GM12878 (cell line): ENCODE measurements at regions not wholly inside any gene's neighbourhood (a gene's known extent, or its start where the extent isn't known, plus 50 kb on each side); places are given as distances from the start of the nearest gene placed in this dataset.

Experiments used
- ATAC-seq: fragments of 200-7000 bp; cut with Tn5 transposase; 3 replicates; pipeline ENCODE4 v1.9.1; 2020; ENCODE audit warnings: mild to moderate bottlenecking, moderate library complexity
- BruUV-seq: library from RNA; stranded (reverse); fragments of 400-500 nt; replicated peaks from 2 replicates; lab custom pipeline; 2021; lab: Mats Ljungman, UMichigan
- CTCF ChIA-PET: fragments of 300-600 bp; sonication (Branson Sonifier 250); formaldehyde crosslinking; extraction: SDS; loops from one replicate; lab custom pipeline; 2021; ENCODE audit warnings: inconsistent platforms; lab: Yijun Ruan, JAX
- POLR2A ChIA-PET: fragments of 350-600 bp; formaldehyde crosslinking; extraction: SDS; loops from one replicate; lab custom pipeline; 2021; ENCODE audit warnings: inconsistent platforms; lab: Charles Lee
- RAD21 ChIA-PET: fragments of 300-600 bp; sonication (Branson Sonifier 250); formaldehyde crosslinking; loops from one replicate; lab custom pipeline; 2023; ENCODE audit warnings: antibody characterized with exemption; ENCODE audit not compliant: unreplicated experiment; lab: Charles Lee
- SMC1A ChIA-PET: fragments of 300-600 bp; sonication (Branson Sonifier 250); formaldehyde crosslinking; loops from one replicate; lab custom pipeline; 2023; ENCODE audit not compliant: unreplicated experiment, uncharacterized antibody; lab: Charles Lee
- DNase-seq: peaks from one replicate; pipeline ENCODE4 v3.0.0-alpha.2; 2011; ENCODE audit warnings: low read depth, low spot score
- FAIRE-seq: peaks from 3 replicates; lab custom pipeline; 2011; peaks lifted over from hg19 to GRCh38; lab: Jason Lieb, UNC
- H2AFZ ChIP-seq: 2 replicates; pipeline ENCODE4 v1.6.0; 2011; ENCODE audit warnings: low read depth, low read length, control low read depth; ENCODE audit not compliant: control insufficient read depth
- H3K27ac ChIP-seq: 2 replicates; pipeline ENCODE4 v1.5.1; 2011; ENCODE audit warnings: control low read depth; ENCODE audit not compliant: control insufficient read depth, insufficient read depth
- H3K27me3 ChIP-seq, 2 experiments: replicated peaks in 1 of 2; 2 replicates each; pipeline versions ENCODE4 v1.6.0 to v1.6.1; 2011; ENCODE audit warnings: low read length in 1 of 2; ENCODE audit not compliant: control insufficient read depth in 2 of 2, insufficient read depth in 2 of 2
- H3K36me3 ChIP-seq, 2 experiments: 2 replicates each; pipeline ENCODE4 v1.5.1; 2011; ENCODE audit warnings: low read length in 1 of 2; ENCODE audit not compliant: control insufficient read depth in 2 of 2, insufficient read depth in 2 of 2
- H3K4me1 ChIP-seq: 2 replicates; pipeline ENCODE4 v1.6.1; 2011; ENCODE audit warnings: mild to moderate bottlenecking, low read length, moderate library complexity, mixed read lengths; ENCODE audit not compliant: control insufficient read depth, insufficient read depth
- H3K4me2 ChIP-seq: 2 replicates; pipeline ENCODE4 v1.6.0; 2011; ENCODE audit warnings: control low read depth; ENCODE audit not compliant: control insufficient read depth, insufficient read depth
- H3K4me3 ChIP-seq: fragments of 200-600 bp; sonication (generic); 2 replicates; pipeline ENCODE4 v1.5.1; 2016
- H3K79me2 ChIP-seq: 2 replicates; pipeline ENCODE4 v1.6.0; 2011; ENCODE audit warnings: low read length; ENCODE audit not compliant: control insufficient read depth, insufficient read depth
- H3K9ac ChIP-seq: 2 replicates; pipeline ENCODE4 v1.8.0; 2011; ENCODE audit warnings: low read length, control low read depth, mixed read lengths; ENCODE audit not compliant: control insufficient read depth, insufficient read depth
- H3K9me3 ChIP-seq: replicated peaks from 3 replicates; pipeline ENCODE4 v1.5.1; 2011; ENCODE audit warnings: mild to moderate bottlenecking, low read length; ENCODE audit not compliant: control insufficient read depth, insufficient read depth
- H4K20me1 ChIP-seq: 2 replicates; pipeline ENCODE4 v1.6.0; 2011; ENCODE audit not compliant: control insufficient read depth, insufficient read depth
- EED ChIP-seq: sonication (generic); IDR thresholded peaks from 2 replicates; pipeline ENCODE4 v1.6.1; 2016; ENCODE audit warnings: antibody characterized with exemption, low read depth
- EGR1 ChIP-seq, 2 experiments: IDR thresholded peaks; 1 replicate in 1 of 2; 2 replicates in 1 of 2; pipeline ENCODE4 v1.6.1; 2011 to 2012; ENCODE audit warnings: low read depth in 2 of 2, low read length in 2 of 2, borderline replicate concordance in 1 of 2, mild to moderate bottlenecking in 1 of 2, moderate library complexity in 1 of 2
- IKZF1 ChIP-seq: fragments of 450-650 bp; conservative IDR thresholded peaks from 2 replicates; pipeline ENCODE4 v1.6.1; 2017; ENCODE audit warnings: antibody characterized with exemption, mild to moderate bottlenecking
- KAT2A ChIP-seq: conservative IDR thresholded peaks from 2 replicates; pipeline ENCODE4 v1.6.1; 2011; ENCODE audit warnings: low read depth, low read length; ENCODE audit not compliant: control insufficient read depth
- MXI1 ChIP-seq: fragments of 150-350 bp; IDR thresholded peaks from 2 replicates; pipeline ENCODE4 v1.6.1; 2011; ENCODE audit warnings: low read depth, mild to moderate bottlenecking, inconsistent platforms, low read length, improper control_type of control experiment
- RCOR1 ChIP-seq: conservative IDR thresholded peaks from 2 replicates; pipeline ENCODE4 v1.6.1; 2012; ENCODE audit warnings: low read depth, low read length, improper control_type of control experiment
- SREBF1 ChIP-seq: IDR thresholded peaks from 2 replicates; pipeline ENCODE4 v1.6.1; 2012; ENCODE audit warnings: mild to moderate bottlenecking, low read length
- STAT3 ChIP-seq: IDR thresholded peaks from 2 replicates; pipeline ENCODE4 v1.6.1; 2011; ENCODE audit warnings: low read depth, low read length, improper control_type of control experiment
- ZNF24 ChIP-seq: fragments of 450-650 bp; IDR thresholded peaks from 2 replicates; pipeline ENCODE4 v1.6.1; 2017; ENCODE audit warnings: antibody characterized with exemption, mild to moderate bottlenecking
- WGBS: methylation state at CpG from one replicate; pipeline ENCODE4 v1.1.6; 2016; ENCODE audit warnings: low lambda C conversion rate; ENCODE audit not compliant: insufficient replicate concordance, insufficient coverage; ENCODE audit errors: missing lambda C conversion rate; 5-methylcytosine and 5-hydroxymethylcytosine counted together
- in situ Hi-C: fragments of 300-500 bp; cut with MboI; formaldehyde crosslinking; loops from 9 replicates; pipeline ENCODE4 v1.14.3; 2018; ENCODE audit warnings: mixed read lengths
- intact Hi-C: fragments of 100-400 bp; cut with micrococcal nuclease; formaldehyde crosslinking; loops from one replicate; pipeline ENCODE4 v1.14.2; 2022; ENCODE audit not compliant: unreplicated experiment
- TF ChIP-seq, protein P1 (sequence below): fragments of 450-650 bp; conservative IDR thresholded peaks from 2 replicates; pipeline ENCODE4 v1.6.1; 2017; ENCODE audit warnings: mild to moderate bottlenecking, moderate library complexity

DNA sequence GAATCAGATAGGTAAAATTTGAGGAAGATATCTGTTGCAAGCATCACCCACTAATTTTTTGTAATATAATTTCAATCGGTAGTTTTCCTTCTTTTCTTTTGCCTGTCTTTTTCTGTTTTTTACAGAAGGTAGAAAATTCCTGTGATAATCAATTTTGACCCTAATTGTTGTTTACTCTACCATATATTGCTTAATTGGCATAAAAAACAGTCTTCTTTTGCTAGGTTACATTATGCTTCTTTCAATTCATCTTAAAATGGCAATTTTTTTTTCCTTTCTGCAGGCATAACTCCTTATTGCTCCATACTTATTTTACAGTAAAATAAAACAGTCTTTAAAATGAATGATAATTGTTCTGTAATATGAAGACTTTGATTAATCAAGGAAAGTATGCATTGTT is 286.2 kb upstream of the LRP1B start:
- BruUV-seq, result no TSS peak
- intact Hi-C loops, result no loop called here
- 92% methylated on average over 1 of the region's 1 CpG for WGBS
- no peaks in the 10 kb centered on the region for H4K20me1 ChIP-seq
- no peak overlapping the region for H2AFZ ChIP-seq
- no peaks in the 10 kb centered on the region for H3K79me2 ChIP-seq
- no peak overlapping the region for H3K27ac ChIP-seq
- H3K36me3 ChIP-seq, result no peaks in the 10 kb centered on the region
- TF ChIP-seq RCOR1, result no peak
- no peak for TF ChIP-seq IKZF1
- TF ChIP-seq EED, result no peak
- TF ChIP-seq STAT3, result no peak
- no peak for TF ChIP-seq SREBF1
- no peak for TF ChIP-seq ZNF24
- TF ChIP-seq, protein P1, sequence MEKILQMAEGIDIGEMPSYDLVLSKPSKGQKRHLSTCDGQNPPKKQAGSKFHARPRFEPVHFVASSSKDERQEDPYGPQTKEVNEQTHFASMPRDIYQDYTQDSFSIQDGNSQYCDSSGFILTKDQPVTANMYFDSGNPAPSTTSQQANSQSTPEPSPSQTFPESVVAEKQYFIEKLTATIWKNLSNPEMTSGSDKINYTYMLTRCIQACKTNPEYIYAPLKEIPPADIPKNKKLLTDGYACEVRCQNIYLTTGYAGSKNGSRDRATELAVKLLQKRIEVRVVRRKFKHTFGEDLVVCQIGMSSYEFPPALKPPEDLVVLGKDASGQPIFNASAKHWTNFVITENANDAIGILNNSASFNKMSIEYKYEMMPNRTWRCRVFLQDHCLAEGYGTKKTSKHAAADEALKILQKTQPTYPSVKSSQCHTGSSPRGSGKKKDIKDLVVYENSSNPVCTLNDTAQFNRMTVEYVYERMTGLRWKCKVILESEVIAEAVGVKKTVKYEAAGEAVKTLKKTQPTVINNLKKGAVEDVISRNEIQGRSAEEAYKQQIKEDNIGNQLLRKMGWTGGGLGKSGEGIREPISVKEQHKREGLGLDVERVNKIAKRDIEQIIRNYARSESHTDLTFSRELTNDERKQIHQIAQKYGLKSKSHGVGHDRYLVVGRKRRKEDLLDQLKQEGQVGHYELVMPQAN, result no peak
- TF ChIP-seq EGR1 (IDR thresholded peaks at IDR 0.05; ENCODE audit: borderline replicate concordance in 1 of 2, low read depth in 2 of 2, low read length in 2 of 2), result no peak
- TF ChIP-seq MXI1, result no peak
- TF ChIP-seq KAT2A, result no peak
- H3K4me1 ChIP-seq, result no peaks in the 10 kb centered on the region
- POLR2A ChIA-PET, result no interaction called here
- no peak overlapping the region for H3K4me2 ChIP-seq
- no peaks in the 10 kb centered on the region for H3K27me3 ChIP-seq
- H3K9ac ChIP-seq, result no peak overlapping the region
- in situ Hi-C loops, result no loop called here
- RAD21 ChIA-PET, result no interaction called here
- FAIRE-seq (no peak), ATAC-seq (no peak), DNase-seq (no peak)
- no peak overlapping the region for H3K4me3 ChIP-seq
- SMC1A ChIA-PET, result no interaction called here
- H3K9me3 ChIP-seq, result no peaks in the 10 kb centered on the region
- CTCF ChIA-PET, result no interaction called here
